LNCAP (cell line): ENCODE measurements at regions not wholly inside any gene's neighbourhood (a gene's known extent, or its start where the extent isn't known, plus 50 kb on each side); places are given as distances from the start of the nearest gene placed in this dataset.
A peak's percentile ranks its signal among the peaks of the same experiment; 100 is the strongest.

Source experiments
- TF ChIP-seq, protein P1 (sequence below): fragments of 450-650 bp; IDR thresholded peaks from 2 replicates; pipeline ENCODE4 v1.5.1; 2017; ENCODE audit warnings: mild to moderate bottlenecking

DNA sequence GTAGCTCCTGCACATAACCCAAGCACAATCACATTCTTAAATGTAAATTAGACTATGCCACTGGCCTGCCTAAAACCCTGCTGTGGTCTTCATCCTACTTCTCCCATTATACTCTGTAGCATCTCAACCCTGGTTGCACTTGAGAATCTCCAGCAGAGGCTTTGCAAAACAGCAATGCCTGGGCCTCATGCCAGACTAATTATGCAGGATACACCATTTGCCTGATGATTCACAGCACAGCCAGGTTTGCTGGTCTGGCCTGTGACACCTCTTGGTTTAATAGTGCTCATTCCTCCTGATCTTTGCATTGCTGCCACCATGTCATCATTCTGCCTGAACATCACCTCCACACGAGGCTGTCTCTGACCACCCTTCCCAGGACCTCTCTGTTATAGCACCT lies 491.9 kb upstream of the TOM1L1 start:
- TF ChIP-seq, protein P1, sequence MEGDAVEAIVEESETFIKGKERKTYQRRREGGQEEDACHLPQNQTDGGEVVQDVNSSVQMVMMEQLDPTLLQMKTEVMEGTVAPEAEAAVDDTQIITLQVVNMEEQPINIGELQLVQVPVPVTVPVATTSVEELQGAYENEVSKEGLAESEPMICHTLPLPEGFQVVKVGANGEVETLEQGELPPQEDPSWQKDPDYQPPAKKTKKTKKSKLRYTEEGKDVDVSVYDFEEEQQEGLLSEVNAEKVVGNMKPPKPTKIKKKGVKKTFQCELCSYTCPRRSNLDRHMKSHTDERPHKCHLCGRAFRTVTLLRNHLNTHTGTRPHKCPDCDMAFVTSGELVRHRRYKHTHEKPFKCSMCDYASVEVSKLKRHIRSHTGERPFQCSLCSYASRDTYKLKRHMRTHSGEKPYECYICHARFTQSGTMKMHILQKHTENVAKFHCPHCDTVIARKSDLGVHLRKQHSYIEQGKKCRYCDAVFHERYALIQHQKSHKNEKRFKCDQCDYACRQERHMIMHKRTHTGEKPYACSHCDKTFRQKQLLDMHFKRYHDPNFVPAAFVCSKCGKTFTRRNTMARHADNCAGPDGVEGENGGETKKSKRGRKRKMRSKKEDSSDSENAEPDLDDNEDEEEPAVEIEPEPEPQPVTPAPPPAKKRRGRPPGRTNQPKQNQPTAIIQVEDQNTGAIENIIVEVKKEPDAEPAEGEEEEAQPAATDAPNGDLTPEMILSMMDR = no peak

DNA sequence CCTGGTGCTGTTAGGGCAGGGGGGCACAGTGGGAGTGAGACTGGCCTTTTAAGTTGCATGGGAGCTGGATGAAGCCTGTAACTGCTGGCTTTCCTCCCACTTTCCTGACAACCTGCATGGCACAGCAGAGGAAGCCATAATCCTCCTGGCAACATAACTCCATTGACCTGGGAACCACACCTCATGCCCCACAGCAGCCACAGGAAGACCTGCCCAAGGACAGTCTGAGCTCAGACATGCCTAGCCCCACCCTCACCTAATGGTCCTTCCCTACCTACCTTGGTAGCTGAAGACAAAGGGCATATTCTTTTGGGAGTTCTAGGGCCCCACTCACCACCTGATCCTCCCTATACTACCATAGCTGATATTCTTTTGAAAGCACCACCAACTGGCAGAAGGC lies 482.2 kb upstream of the TOM1L1 start:
- TF ChIP-seq, protein P1 = no peak

DNA sequence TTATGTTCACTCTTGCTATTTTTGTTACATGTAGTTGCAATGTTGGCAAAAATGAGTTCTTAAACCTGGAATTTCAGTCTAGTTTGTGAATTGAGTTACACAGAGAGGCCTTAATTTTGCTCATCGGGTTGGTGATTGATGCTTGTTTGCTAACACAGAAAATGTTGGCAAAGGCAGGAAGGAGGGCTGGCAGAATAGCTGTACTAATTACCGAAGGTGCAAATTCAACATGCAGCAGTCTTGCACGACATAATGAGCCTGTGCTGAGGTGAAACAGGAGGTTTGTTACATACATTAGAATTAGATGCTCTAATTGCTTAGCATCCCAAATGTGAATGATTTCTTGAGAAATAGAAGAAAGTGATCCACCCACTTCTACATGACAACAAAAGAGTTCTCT lies 475.0 kb upstream of the TOM1L1 start:
- TF ChIP-seq, protein P1 = no peak

DNA sequence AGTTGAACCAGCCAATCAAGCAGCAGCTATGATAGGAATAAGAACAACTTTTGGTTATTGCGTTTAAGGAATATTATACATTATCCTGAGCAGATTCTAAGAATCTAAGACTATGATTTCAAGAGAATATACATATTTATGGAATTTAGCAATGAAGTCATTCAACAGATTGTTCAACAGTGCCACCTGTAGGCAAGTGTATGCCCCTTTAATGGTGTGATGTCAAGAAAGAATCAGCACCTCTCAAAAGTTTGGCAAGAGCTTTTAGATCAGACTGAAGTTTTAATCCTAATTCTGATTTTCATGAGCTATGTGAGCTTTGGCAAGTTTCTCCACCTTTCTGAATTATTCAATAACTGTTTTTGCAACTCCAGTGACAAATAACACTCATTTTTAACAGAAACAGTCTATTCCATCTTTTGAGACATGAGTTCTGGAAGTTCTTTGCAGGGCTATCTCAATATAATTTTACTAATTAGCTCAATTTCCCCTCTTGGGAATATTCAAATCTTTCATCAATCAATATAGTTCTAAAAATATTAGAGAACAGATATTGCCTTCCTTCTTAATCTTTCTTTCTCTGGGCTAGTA lies 474.3 kb upstream of the TOM1L1 start:
- TF ChIP-seq, protein P1 = peak; percentile 72

DNA sequence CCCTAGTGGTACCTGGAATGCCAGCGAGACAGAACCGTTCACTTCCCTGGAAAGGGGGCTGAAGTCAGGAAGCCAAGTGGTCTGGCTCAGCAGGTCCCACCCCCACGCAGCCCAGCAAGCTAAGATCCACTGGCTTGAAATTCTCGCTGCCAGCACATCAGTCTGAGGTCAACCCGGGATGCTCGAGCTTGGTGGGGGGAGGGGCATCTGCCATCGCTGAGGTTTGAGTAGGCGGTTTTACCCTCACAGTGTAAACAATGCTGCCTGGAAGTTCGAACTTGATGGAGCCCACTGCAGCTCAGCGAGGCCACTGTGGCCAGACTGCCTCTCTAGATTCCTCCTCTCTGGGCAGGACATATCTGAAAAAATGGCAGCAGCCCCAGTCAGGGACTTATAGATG lies 464.7 kb upstream of the TOM1L1 start:
- TF ChIP-seq, protein P1 = no peak

DNA sequence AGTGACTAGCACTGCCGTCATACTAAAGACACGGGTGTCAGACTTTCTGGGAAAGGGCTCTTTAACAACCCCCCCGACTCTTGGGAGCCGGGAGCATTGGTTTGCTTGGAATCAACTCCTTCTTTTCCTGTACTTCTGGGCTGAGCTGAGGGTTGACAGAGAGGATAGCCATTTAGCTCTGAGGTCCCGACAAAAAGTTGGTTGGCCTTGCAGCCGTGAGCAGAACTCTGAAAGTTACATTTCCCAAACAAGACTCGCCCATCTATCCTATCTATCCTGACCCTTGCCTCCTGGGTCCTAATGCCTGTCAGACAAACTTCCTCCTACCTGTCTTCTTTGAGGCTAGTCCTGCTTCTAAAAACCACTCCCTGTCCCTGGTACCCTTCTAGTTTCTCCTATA lies 460.8 kb upstream of the TOM1L1 start:
- TF ChIP-seq, protein P1 = no peak

DNA sequence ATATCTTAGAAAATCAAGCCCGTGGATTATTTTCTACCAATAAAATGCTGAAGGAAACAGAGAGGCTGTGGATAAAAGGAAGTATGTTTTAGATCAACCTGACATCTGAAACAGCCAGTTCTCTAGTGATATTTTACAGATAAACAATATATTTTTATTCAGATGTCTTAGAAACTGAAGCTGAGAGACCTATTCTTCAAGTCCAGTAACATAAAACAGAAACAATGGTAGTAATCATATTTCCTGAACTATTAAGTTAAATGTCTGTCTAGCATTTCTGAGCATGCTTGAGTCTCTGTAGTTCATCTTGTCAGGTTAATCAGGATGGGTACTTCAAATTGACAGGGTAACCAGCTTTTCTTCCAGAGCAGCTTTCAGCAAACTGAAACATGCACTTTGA lies 449.6 kb upstream of the TOM1L1 start:
- TF ChIP-seq, protein P1 = no peak
